OCI-LY3 (cell line): ENCODE measurements at regions not wholly inside any gene's neighbourhood (a gene's known extent, or its start where the extent isn't known, plus 50 kb on each side); places are given as distances from the start of the nearest gene placed in this dataset.

Experiments used
- EZH2phosphoT487 ChIP-seq: fragments of 200-600 bp; shearing (Covaris generic); IDR thresholded peaks from 2 replicates; pipeline ENCODE4 v1.6.1; 2018; ENCODE audit warnings: antibody characterized with exemption, mixed run types, low read depth
- TF ChIP-seq, protein P1 (sequence below): fragments of 200-600, 300-600 bp; sonication (generic); IDR thresholded peaks from 2 replicates; pipeline ENCODE4 v1.5.1; 2014; ENCODE audit warnings: antibody characterized with exemption, low read length, low read depth

DNA sequence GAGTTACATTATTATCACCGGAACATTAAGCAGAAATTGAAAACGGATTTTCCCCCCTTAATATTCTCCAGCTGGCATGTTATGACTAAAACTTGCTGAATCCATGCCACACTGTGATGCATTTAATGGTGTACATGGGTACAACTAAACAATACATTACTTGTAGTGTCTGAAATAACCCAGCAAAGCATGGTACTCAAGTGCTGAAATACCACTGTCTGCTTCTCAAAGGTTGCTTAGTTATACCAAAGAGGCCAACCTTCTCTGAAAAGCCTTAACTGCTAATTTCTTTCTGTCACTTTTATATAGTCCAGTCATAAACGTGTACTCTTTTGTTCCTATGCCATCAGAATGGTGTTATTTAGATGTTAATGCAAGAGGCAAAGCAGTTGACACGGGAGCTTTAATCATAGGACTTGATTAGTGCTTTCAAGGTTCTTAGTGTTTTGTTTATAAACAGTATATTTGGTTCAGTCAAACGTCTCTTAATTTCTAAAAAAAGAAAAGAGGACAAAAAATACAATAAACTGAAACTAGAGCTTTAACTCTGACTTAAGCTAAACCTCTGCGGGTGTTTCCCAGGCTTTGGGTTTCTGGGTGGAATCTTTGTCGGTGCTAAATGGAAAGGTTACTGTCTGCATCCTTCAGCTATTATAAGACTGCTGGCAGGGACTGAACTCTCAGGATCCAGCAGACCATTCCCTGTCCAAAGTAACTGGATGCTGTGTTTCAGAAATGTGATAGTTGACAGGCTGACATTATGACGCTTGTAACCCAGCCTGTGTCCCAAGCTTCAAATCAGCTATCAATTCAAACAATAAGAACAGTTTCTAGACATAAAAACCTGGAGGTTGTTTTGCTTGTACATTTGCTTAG lies 202.6 kb downstream of the PPP1R3A start:
- TF ChIP-seq, protein P1, sequence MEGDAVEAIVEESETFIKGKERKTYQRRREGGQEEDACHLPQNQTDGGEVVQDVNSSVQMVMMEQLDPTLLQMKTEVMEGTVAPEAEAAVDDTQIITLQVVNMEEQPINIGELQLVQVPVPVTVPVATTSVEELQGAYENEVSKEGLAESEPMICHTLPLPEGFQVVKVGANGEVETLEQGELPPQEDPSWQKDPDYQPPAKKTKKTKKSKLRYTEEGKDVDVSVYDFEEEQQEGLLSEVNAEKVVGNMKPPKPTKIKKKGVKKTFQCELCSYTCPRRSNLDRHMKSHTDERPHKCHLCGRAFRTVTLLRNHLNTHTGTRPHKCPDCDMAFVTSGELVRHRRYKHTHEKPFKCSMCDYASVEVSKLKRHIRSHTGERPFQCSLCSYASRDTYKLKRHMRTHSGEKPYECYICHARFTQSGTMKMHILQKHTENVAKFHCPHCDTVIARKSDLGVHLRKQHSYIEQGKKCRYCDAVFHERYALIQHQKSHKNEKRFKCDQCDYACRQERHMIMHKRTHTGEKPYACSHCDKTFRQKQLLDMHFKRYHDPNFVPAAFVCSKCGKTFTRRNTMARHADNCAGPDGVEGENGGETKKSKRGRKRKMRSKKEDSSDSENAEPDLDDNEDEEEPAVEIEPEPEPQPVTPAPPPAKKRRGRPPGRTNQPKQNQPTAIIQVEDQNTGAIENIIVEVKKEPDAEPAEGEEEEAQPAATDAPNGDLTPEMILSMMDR, result no peak
- no peak for TF ChIP-seq EZH2phosphoT487
